Ovary (tissue), 3 donors: ENCODE measurements at regions not wholly inside any gene's neighbourhood (a gene's known extent, or its start where the extent isn't known, plus 50 kb on each side); places are given as distances from the start of the nearest gene placed in this dataset.

Experiments
- POLR2A ChIP-seq: fragments of 450-650 bp; IDR thresholded peaks from one replicate; pipeline ENCODE4 v1.6.1; 2017; ENCODE audit warnings: antibody characterized with exemption, mild to moderate bottlenecking, moderate library complexity
- TF ChIP-seq, protein P1 (sequence below), 3 donors: fragments of 450-650 bp in 2 of 3; fragments of 200-600 bp in 1 of 3; IDR thresholded peaks; one replicate each; pipeline versions ENCODE4 v1.5.1 to v1.8.0; 2016 to 2022; ENCODE audit warnings: antibody characterized with exemption in 3 of 3, mild to moderate bottlenecking in 1 of 3
- donor health status: DM: no; HTN: no; CAD: no.

DNA sequence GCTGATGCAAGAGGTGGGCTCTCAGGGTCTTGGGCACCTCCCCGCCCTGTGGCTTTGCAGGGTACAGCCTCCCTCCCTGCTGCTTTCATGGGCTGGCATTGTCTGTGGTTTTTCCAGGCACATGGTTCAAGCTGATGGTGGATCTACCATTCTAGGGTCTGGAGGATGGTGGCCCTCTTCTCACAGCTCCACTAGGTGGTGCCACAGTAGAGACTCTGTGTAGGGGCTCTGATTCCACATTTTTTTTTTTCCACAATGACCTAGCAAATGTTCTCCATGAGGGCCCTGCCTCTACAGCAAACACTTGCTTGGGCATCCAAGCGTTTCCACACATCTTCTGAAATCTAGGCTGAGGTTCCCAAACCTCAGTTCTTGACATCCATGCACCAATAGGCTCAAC, 657.9 kb upstream of the CT83 start:
- TF ChIP-seq, protein P1, sequence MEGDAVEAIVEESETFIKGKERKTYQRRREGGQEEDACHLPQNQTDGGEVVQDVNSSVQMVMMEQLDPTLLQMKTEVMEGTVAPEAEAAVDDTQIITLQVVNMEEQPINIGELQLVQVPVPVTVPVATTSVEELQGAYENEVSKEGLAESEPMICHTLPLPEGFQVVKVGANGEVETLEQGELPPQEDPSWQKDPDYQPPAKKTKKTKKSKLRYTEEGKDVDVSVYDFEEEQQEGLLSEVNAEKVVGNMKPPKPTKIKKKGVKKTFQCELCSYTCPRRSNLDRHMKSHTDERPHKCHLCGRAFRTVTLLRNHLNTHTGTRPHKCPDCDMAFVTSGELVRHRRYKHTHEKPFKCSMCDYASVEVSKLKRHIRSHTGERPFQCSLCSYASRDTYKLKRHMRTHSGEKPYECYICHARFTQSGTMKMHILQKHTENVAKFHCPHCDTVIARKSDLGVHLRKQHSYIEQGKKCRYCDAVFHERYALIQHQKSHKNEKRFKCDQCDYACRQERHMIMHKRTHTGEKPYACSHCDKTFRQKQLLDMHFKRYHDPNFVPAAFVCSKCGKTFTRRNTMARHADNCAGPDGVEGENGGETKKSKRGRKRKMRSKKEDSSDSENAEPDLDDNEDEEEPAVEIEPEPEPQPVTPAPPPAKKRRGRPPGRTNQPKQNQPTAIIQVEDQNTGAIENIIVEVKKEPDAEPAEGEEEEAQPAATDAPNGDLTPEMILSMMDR (IDR thresholded peaks at IDR 0.05): no peak
- no peak for TF ChIP-seq POLR2A
